ENCODE measurements at regions not wholly inside any gene's neighbourhood (a gene's known extent, or its start where the extent isn't known, plus 50 kb on each side); places are given as distances from the start of the nearest gene placed in this dataset.

- no peak for DNase-seq (ENCODE audit: low read depth)
- no peak overlapping the region for H3K4me3 ChIP-seq (ENCODE audit: low read length)
- no peak for TF ChIP-seq CTCF (conservative IDR thresholded peaks at IDR 0.05; ENCODE audit: low read length)
These were observed 143.3 kb downstream of the SCP2D1 start for GRCh38 chr20:18956890-18957289.

GRCh38 chr20:18957328-18957727 is 143.7 kb downstream of the SCP2D1 start:
- TF ChIP-seq CTCF (conservative IDR thresholded peaks at IDR 0.05; ENCODE audit: low read length) = no peak
- no peak for DNase-seq (ENCODE audit: low read depth)
- H3K4me3 ChIP-seq (ENCODE audit: low read length) = no peak overlapping the region

GRCh38 chr20:18971121-18971520 is 157.5 kb downstream of the SCP2D1 start:
- no peak for DNase-seq (ENCODE audit: low read depth)
- no peak overlapping the region for H3K4me3 ChIP-seq (ENCODE audit: low read length)
- TF ChIP-seq CTCF (conservative IDR thresholded peaks at IDR 0.05; ENCODE audit: low read length) = no peak

- no peak overlapping the region for H3K4me3 ChIP-seq (ENCODE audit: low read length)
- DNase-seq (ENCODE audit: low read depth) = no peak
- no peak for TF ChIP-seq CTCF (conservative IDR thresholded peaks at IDR 0.05; ENCODE audit: low read length)
These were observed 158.0 kb downstream of the SCP2D1 start for GRCh38 chr20:18971574-18971973.

GRCh38 chr20:18972251-18972876 is 158.8 kb downstream of the SCP2D1 start:
- no peak for TF ChIP-seq CTCF (conservative IDR thresholded peaks at IDR 0.05; ENCODE audit: low read length)
- DNase-seq (ENCODE audit: low read depth) = no peak
- no peak overlapping the region for H3K4me3 ChIP-seq (ENCODE audit: low read length)

GRCh38 chr20:18973529-18974173 is 160.1 kb downstream of the SCP2D1 start:
- TF ChIP-seq CTCF (conservative IDR thresholded peaks at IDR 0.05; ENCODE audit: low read length) = no peak
- no peak overlapping the region for H3K4me3 ChIP-seq (ENCODE audit: low read length)
- no peak for DNase-seq (ENCODE audit: low read depth)

- DNase-seq (ENCODE audit: low read depth) = no peak
- no peak overlapping the region for H3K4me3 ChIP-seq (ENCODE audit: low read length)
- no peak for TF ChIP-seq CTCF (conservative IDR thresholded peaks at IDR 0.05; ENCODE audit: low read length)
These were observed 161.1 kb downstream of the SCP2D1 start for GRCh38 chr20:18974660-18975059.
